ENCODE measurements at regions not wholly inside any gene's neighbourhood (a gene's known extent, or its start where the extent isn't known, plus 50 kb on each side); places are given as distances from the start of the nearest gene placed in this dataset.

DNA sequence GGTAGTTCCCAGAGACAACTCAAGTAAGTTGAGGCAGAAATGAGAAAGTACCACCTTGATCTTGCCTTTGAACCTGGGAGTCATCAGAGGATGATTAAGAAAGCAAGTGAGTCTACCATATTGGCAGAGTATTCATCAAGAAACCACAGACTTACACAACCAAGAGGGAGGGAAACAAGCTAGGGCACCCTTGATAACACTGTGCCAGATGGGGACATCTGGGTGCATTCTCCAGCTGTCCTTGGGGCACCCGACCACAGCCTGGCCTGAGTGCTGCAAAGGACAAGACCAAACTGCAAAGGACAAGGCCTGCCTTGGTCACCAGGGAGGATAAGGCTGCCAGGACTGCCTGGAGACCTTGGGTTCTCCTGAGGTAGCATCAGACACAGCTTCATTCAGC is 553.6 kb downstream of the EPHB1 start:
- TF ChIP-seq POLR2AphosphoS5 (IDR thresholded peaks at IDR 0.05) = no peak
- no peak for TF ChIP-seq POLR2A (IDR thresholded peaks at IDR 0.05; ENCODE audit: low read depth)
- TF ChIP-seq, protein P1, sequence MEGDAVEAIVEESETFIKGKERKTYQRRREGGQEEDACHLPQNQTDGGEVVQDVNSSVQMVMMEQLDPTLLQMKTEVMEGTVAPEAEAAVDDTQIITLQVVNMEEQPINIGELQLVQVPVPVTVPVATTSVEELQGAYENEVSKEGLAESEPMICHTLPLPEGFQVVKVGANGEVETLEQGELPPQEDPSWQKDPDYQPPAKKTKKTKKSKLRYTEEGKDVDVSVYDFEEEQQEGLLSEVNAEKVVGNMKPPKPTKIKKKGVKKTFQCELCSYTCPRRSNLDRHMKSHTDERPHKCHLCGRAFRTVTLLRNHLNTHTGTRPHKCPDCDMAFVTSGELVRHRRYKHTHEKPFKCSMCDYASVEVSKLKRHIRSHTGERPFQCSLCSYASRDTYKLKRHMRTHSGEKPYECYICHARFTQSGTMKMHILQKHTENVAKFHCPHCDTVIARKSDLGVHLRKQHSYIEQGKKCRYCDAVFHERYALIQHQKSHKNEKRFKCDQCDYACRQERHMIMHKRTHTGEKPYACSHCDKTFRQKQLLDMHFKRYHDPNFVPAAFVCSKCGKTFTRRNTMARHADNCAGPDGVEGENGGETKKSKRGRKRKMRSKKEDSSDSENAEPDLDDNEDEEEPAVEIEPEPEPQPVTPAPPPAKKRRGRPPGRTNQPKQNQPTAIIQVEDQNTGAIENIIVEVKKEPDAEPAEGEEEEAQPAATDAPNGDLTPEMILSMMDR (IDR thresholded peaks at IDR 0.05) = no peak
